Psoas muscle (tissue), 7 donors: ENCODE measurements at regions not wholly inside any gene's neighbourhood (a gene's known extent, or its start where the extent isn't known, plus 50 kb on each side); places are given as distances from the start of the nearest gene placed in this dataset.

ENCODE experiments used
- ATAC-seq, 4 donors: fragments of 200-7000 bp; cut with Tn5 transposase; one replicate each; pipeline ENCODE4 v1.9.1; 2020; ENCODE audit warnings: moderate library complexity in 3 of 4, mild to moderate bottlenecking in 2 of 4
- DNase-seq, 2 donors: peaks; one replicate each; pipeline ENCODE4 v3.0.0-alpha.2; 2020
- H3K27ac ChIP-seq: fragments of 200-600 bp; one replicate; pipeline ENCODE4 v1.8.0; 2022
- H3K27me3 ChIP-seq, 3 donors: fragments of 200-600 bp in 1 of 3; one replicate each; pipeline versions ENCODE4 v1.6.1 to v1.8.0; 2013 to 2022; ENCODE audit warnings: low read length in 2 of 3, mild to moderate bottlenecking in 2 of 3, moderate library complexity in 1 of 3; ENCODE audit not compliant: insufficient read depth in 3 of 3
- H3K36me3 ChIP-seq, 2 donors: fragments of 200-600 bp in 1 of 2; one replicate each; pipeline versions ENCODE4 v1.6.1 to v1.8.0; 2013 to 2022; ENCODE audit warnings: low read depth in 1 of 2, mild to moderate bottlenecking in 1 of 2, moderate library complexity in 1 of 2; ENCODE audit not compliant: insufficient read depth in 1 of 2
- H3K4me1 ChIP-seq: fragments of 200-600 bp; one replicate; pipeline ENCODE4 v1.8.0; 2022
- H3K4me3 ChIP-seq: fragments of 200-600 bp; one replicate; pipeline ENCODE4 v1.8.0; 2022; ENCODE audit warnings: mild to moderate bottlenecking
- H3K9me3 ChIP-seq: fragments of 200-600 bp; one replicate; pipeline ENCODE4 v1.8.0; 2022
- WGBS, 3 donors: extraction: QIAGEN DNeasy Blood & Tissue Kit; methylation state at CpG; one replicate each; pipeline versions ENCODE4 v1.1.6 to v1.1.7; 2013; 5-methylcytosine and 5-hydroxymethylcytosine counted together
- intact Hi-C, 2 donors: fragments of 100-400 bp; cut with DNase I; formaldehyde crosslinking; loops; one replicate each; pipeline versions ENCODE4 v1.11.0 to v1.14.2; 2022
- TF ChIP-seq, protein P1 (sequence below): fragments of 200-600 bp; IDR thresholded peaks from one replicate; pipeline ENCODE4 v1.8.0; 2022; ENCODE audit warnings: antibody characterized with exemption
- donor health status: healthy with polysubstance abuse.
- donor health status: DM: no; HTN: no; CAD: no; lungs with moderate emphysema.
- donor health status: Bipolar disorder and iron deficiency.
- donor health status: healthy.
- donor health status: DM: yes; HTN: yes; CAD: no.
- donor health status: DM: no; HTN: no; CAD: no.
- donor health status: DM: yes; HTN: yes; CAD: no.

DNA sequence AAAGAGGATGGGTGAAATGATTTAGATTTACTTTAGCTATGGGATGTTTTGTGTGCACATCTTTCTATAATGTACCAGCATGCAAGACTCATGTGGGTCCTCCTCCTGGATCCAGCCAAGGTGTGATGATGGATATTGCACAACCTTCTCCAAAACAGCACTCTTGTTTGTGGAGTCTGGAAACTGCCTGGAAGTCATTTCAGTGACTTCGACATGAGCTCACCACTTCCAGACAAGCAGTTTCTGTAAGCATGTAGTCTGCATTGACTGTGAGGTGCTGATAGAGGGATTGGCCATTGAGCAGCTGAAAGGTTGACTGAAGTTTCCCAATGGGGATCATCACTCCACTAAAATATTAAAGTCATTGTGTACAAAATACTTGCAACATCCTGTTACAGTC, 154.0 kb downstream of the TRIB2 start:
- 88 to 93% (median 88%) methylated on average over 1 of the region's 1 CpG for WGBS, 3 donors
- Histone ChIP-seq H3K27me3 (no peaks in the 10 kb centered on the region), H3K27ac (no peak overlapping the region), H3K4me3 (no peak overlapping the region), H3K9me3 (no peaks in the 10 kb centered on the region), H3K36me3 (no peaks in the 10 kb centered on the region), H3K4me1 (no peaks in the 10 kb centered on the region)
- no peak for DNase-seq
- intact Hi-C loops, result no loop called here
- TF ChIP-seq, protein P1, sequence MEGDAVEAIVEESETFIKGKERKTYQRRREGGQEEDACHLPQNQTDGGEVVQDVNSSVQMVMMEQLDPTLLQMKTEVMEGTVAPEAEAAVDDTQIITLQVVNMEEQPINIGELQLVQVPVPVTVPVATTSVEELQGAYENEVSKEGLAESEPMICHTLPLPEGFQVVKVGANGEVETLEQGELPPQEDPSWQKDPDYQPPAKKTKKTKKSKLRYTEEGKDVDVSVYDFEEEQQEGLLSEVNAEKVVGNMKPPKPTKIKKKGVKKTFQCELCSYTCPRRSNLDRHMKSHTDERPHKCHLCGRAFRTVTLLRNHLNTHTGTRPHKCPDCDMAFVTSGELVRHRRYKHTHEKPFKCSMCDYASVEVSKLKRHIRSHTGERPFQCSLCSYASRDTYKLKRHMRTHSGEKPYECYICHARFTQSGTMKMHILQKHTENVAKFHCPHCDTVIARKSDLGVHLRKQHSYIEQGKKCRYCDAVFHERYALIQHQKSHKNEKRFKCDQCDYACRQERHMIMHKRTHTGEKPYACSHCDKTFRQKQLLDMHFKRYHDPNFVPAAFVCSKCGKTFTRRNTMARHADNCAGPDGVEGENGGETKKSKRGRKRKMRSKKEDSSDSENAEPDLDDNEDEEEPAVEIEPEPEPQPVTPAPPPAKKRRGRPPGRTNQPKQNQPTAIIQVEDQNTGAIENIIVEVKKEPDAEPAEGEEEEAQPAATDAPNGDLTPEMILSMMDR, result no peak
- ATAC-seq, result no peak

DNA sequence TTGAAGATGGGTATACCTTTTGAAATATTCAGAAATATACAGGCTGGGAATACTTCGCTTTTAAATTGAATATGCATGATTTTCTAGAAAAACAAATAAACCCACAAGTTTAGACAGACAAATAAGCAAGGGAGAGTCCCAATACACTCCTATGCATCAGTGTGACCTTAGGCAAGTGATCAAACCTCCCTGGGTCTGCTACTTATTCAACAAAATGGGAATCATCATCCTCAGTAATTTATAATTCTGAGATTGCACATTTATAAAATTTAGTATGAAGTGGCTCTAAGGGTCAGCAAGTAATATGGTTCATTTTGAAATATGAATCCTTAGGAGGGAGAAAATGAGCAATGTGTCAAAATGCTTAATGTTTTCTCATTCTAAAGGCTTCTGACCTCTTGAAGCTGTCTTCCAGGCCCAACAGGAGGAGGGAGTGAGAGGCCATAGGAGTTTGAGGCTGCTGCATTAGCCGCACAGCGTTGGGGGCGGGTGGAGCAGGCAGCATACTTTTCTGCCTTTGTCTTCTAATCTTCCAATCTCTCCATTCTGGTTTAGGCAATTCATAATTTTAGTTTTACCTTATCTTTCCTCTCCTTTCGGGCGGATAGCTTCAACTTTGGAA, 155.1 kb downstream of the TRIB2 start:
- 94 to 98% (median 95%) methylated on average over 6 of the region's 6 CpGs for WGBS, 3 donors
- no peak overlapping the region for H3K4me3 ChIP-seq
- TF ChIP-seq, protein P1, result no peak
- no peak overlapping the region for H3K27ac ChIP-seq
- no peaks in the 10 kb centered on the region for H3K27me3 ChIP-seq
- intact Hi-C loops, result no loop called here
- ATAC-seq, result no peak
- no peaks in the 10 kb centered on the region for H3K4me1 ChIP-seq
- no peak for DNase-seq
- no peaks in the 10 kb centered on the region for H3K36me3 ChIP-seq
- no peaks in the 10 kb centered on the region for H3K9me3 ChIP-seq

DNA sequence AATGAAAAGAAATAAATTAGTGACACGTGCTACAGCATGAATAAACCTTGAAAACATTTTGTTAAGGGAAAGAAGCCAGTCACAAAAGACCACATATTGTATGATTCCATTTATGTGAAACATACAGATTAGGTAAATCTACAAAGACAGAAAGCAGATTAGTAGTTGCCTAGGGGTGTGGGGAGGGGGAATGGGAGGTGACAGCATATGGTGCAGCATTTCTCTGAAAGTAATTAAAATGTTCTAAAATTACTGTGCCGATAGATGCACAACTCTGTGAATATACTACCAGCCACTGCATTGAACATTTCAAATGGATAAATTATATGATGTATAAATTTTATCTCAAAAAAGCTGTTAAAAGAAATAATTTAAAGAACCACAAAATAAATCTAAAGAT, 161.0 kb downstream of the TRIB2 start:
- intact Hi-C loops, result no loop called here
- no peak overlapping the region for H3K4me3 ChIP-seq
- no peaks in the 10 kb centered on the region for H3K36me3 ChIP-seq
- 86 to 94% (median 87%) methylated on average over 2 of the region's 2 CpGs for WGBS, 3 donors
- TF ChIP-seq, protein P1, result no peak
- H3K4me1 ChIP-seq, result no peaks in the 10 kb centered on the region
- H3K27me3 ChIP-seq, result no peaks in the 10 kb centered on the region
- H3K27ac ChIP-seq, result no peak overlapping the region
- DNase-seq (no peak), ATAC-seq (no peak)
- H3K9me3 ChIP-seq, result no peaks in the 10 kb centered on the region

DNA sequence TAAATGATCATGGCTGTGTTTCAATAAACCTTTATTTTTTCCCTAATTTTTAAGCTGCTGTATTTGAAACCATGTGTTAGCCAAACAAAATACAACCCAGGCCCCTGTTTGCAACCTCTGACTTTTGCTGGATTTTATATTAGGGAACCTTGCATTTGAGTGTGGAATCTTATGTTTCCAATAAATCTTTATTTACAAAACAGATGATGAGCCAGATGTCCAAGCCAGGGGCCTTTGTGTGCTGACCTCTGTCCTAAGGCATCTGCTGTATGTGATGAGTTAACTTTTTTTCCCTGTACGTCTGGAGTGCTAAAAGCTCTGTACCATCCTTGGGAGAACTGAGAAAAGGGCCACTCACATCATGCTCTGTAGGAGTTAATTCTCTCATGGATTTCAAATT, 162.9 kb downstream of the TRIB2 start:
- Histone ChIP-seq H3K4me3 (no peak overlapping the region), H3K9me3 (no peaks in the 10 kb centered on the region), H3K27me3 (no peaks in the 10 kb centered on the region), H3K36me3 (no peaks in the 10 kb centered on the region), H3K27ac (no peak overlapping the region), H3K4me1 (peaks cover 6% of the 10 kb centered on the region)
- DNase-seq, result no peak
- ATAC-seq, result no peak
- TF ChIP-seq, protein P1, result no peak
- 67 to 84% (median 79%) methylated on average over 1 of the region's 1 CpG for WGBS, 3 donors
- intact Hi-C loops, result loop anchor here in 1 of 2 donors (5.0 kb wide), 1 partner anchor 57 kb away; no protein-coding TSS in a partner anchor

DNA sequence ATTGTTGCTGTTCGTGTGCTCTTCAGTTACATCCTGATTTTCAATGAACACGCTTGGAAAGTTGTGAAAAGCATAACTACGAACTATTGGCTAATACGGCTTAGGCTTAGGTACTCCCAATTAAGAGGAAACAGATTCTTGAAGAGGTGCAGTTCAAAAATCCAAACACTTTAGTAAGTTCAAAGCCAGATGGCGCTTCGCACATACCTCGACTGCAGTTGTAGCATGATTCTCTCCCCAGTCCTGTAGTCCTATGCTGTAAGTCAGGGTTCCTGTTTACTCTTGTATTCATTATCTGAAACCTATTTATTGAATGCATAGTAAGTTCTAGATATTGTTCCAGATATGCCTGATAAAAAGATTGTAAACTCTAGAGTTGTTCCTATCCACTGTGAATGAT, 165.2 kb downstream of the TRIB2 start:
- WGBS, 3 donors, result 89 to 93% (median 93%) methylated on average over 7 of the region's 7 CpGs
- ATAC-seq, result no peak
- intact Hi-C loops, result loop anchor here in 1 of 2 donors (5.0 kb wide), 1 partner anchor 60 kb away; no protein-coding TSS in a partner anchor

More for the DNA sequence above, 165.2 kb downstream of the TRIB2 start:
- Histone ChIP-seq H3K27me3 (no peaks in the 10 kb centered on the region), H3K36me3 (no peaks in the 10 kb centered on the region), H3K9me3 (no peaks in the 10 kb centered on the region), H3K27ac (no peak overlapping the region), H3K4me1 (peaks cover 18% of the 10 kb centered on the region), H3K4me3 (no peak overlapping the region)
- TF ChIP-seq, protein P1, result no peak
- DNase-seq, result no peak
